ENCODE measurements at regions not wholly inside any gene's neighbourhood (a gene's known extent, or its start where the extent isn't known, plus 50 kb on each side); places are given as distances from the start of the nearest gene placed in this dataset.

DNA sequence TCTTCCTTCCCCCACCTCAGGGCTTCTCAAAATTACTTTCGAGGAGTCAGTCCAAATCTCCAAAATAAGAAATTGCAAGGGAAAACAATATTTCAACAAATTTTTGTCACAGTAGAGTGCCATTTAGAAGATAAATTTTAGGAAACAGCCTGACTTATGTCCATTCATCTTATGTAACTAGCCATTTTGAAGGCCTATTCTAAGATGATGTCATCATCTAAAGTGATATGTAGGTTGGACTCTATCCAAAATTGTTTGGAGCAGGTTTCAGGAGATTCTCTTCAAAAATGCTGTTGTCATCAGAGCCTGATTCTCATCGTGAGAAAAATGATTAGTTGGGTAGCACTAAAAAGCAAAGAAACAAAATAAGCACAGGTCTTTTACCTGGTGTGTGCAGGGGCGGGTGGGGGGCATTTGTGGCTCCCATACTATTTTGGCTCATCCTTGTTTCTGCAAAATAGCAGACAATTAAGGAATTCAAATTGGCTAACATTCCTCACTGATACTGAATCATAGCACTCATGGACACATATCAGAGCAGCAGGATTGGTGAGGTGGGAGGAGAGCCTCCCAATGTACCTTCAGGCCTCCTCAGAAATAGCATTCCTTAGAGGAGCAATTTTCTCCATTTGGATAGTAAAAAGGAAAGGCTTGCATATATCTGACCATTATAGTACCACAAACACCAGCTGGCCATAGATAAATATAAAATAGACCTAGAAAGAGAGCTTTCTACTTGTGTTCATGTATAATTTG, 360.9 kb upstream of the NAV3 start:
- no peak overlapping the region for H3K4me3 Mint-ChIP-seq
- H3K27ac Mint-ChIP-seq, result no peak overlapping the region
- no peak for DNase-seq (ENCODE audit: extremely low spot score, unreplicated experiment)
- H3K9me3 Mint-ChIP-seq, result no peaks in the 10 kb centered on the region
- no peak for TF ChIP-seq CTCF (conservative IDR thresholded peaks at IDR 0.05)
- H3K4me1 Mint-ChIP-seq (ENCODE audit: unreplicated experiment), result no peaks in the 10 kb centered on the region
- no peaks in the 10 kb centered on the region for H3K36me3 Mint-ChIP-seq
- no peaks in the 10 kb centered on the region for H3K27me3 Mint-ChIP-seq

DNA sequence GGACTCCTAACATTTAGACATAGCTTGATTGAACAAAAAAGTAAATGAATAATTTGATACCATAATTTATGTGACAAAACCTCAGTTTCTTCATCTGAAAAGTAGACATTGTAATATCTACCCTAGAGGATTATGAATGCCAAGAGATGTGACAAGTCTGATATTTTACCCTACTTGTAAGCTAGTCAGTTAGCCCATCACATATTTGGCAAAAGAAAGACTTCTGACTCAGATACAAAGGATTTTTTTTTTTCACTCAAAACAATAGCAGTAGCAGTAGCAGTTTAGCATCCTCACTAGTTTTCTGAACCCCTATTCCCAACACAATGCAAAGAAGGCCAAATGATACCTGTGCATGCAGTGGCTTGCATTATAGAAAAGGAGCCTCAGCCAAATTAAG, 377.3 kb upstream of the E2F7 start:
- TF ChIP-seq CTCF (conservative IDR thresholded peaks at IDR 0.05), result no peak
- Mint-ChIP-seq H3K4me3 (no peak overlapping the region), H3K27ac (no peak overlapping the region), H3K4me1 (ENCODE audit: unreplicated experiment) (no peaks in the 10 kb centered on the region), H3K27me3 (no peaks in the 10 kb centered on the region), H3K9me3 (no peaks in the 10 kb centered on the region), H3K36me3 (no peaks in the 10 kb centered on the region)
- no peak for DNase-seq (ENCODE audit: extremely low spot score, unreplicated experiment)

GRCh38 chr12:77439749-77440148, 374.4 kb upstream of the E2F7 start:
- Mint-ChIP-seq H3K4me3 (no peak overlapping the region), H3K9me3 (no peaks in the 10 kb centered on the region), H3K4me1 (ENCODE audit: unreplicated experiment) (no peaks in the 10 kb centered on the region), H3K27me3 (peaks cover 3% of the 10 kb centered on the region), H3K36me3 (no peaks in the 10 kb centered on the region), H3K27ac (no peak overlapping the region)
- DNase-seq (ENCODE audit: extremely low spot score, unreplicated experiment), result no peak
- TF ChIP-seq CTCF (conservative IDR thresholded peaks at IDR 0.05), result no peak

DNA sequence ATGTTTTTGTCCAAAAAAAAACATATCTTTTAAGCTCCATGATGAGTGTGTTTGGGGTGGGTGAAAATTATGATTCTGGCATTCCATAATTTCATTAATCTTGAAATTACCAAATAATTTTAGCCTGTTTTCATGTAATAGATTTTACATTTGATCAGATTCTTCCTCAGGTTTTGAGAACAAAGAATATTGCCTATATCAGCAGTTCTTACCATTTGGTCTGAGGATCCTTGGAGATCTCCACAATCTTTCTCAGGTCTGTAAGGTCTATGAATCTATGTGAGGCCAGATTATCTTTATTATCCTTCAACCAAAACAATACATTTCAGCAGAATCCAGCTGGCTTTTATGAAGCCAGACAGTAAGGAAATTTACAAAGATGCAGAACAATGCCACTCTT, 373.3 kb upstream of the E2F7 start:
- no peak for TF ChIP-seq CTCF (conservative IDR thresholded peaks at IDR 0.05)
- H3K36me3 Mint-ChIP-seq, result no peaks in the 10 kb centered on the region
- no peaks in the 10 kb centered on the region for H3K9me3 Mint-ChIP-seq
- no peak overlapping the region for H3K27ac Mint-ChIP-seq
- no peak overlapping the region for H3K4me3 Mint-ChIP-seq
- H3K27me3 Mint-ChIP-seq, result peaks cover 3% of the 10 kb centered on the region
- H3K4me1 Mint-ChIP-seq (ENCODE audit: unreplicated experiment), result no peaks in the 10 kb centered on the region
- DNase-seq (ENCODE audit: extremely low spot score, unreplicated experiment), result no peak

DNA sequence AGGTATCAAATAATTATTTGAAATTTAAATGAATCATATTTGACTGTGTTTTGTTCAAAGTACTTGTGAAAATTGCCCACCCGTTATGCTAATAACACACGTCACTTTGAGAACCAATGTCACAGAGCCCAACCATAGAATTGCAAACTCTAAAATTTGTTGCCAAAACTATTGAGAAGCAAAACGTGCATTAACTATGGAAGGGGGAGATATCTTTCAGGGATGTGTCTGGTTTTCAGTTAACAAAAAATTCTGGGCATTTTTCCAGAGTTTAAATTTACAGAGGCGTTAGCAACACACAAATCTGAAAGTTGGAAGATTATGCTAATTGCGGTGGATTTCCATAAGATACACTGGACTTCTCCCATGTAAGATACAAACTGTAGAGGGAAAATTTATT, 371.8 kb upstream of the E2F7 start:
- no peak overlapping the region for H3K27ac Mint-ChIP-seq
- H3K9me3 Mint-ChIP-seq, result no peaks in the 10 kb centered on the region
- DNase-seq (ENCODE audit: extremely low spot score, unreplicated experiment), result no peak
- peaks cover 3% of the 10 kb centered on the region for H3K27me3 Mint-ChIP-seq
- TF ChIP-seq CTCF (conservative IDR thresholded peaks at IDR 0.05), result no peak
- no peak overlapping the region for H3K4me3 Mint-ChIP-seq
- H3K4me1 Mint-ChIP-seq (ENCODE audit: unreplicated experiment), result peaks cover 8% of the 10 kb centered on the region
- H3K36me3 Mint-ChIP-seq, result no peaks in the 10 kb centered on the region
